ENCODE measurements at regions not wholly inside any gene's neighbourhood (a gene's known extent, or its start where the extent isn't known, plus 50 kb on each side); places are given as distances from the start of the nearest gene placed in this dataset.
"Not testable (repeated sequence)": the region's sequence is repeated elsewhere in the genome, so short reads cannot be mapped to it uniquely, and the experiment has no call there.

DNA sequence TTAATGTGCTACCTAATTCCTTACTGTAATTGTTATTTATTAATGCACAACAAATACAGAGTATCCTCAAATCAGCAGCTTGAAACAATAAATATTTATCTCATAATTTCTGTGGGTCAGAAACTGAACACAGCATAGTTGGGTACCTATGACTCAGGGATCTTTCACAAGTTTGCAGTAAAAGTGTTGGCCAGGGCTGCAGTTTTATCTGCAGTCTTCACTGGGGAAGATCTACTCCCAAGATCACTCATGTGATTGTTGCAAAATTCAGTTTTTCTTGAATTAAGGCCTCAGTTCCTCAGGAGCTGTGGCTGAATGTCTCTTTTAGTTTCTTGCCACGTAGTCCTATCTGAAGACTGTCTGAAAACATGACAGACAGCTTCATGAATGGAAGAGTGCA, 237.8 kb downstream of the ZWINT start:
- DNase-seq (ENCODE audit: insufficient read length, low spot score): no peak

DNA sequence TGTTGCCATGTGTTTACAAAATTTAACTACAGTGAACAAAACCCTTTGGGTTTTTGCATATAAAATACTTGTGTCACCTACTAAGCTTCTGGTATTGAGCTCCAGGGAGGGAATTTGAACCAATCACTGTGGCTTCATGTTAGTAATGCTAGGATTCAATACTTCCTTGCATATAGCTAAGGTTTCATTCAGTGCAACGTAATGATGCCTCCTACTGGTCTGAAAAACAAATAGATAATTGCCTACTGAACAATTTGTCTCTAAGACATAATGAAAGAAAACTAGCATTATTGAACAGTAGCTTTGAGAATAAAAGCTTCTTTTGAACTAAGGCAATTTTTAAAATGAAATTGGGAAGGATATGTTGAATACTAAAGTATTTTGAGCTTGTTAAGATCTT, 244.4 kb downstream of the ZWINT start:
- DNase-seq (ENCODE audit: insufficient read length, low spot score): no peak
- peak; percentile 28 for FAIRE-seq
- TF ChIP-seq POLR2AphosphoS5 (IDR thresholded peaks at IDR 0.05; ENCODE audit: low read depth, low read length) (no peak), POU2F2 (IDR thresholded peaks at IDR 0.05; ENCODE audit: low read depth, low read length) (no peak), POLR2A (IDR thresholded peaks at IDR 0.05; ENCODE audit: low read depth, low read length) (no peak), SPI1 (IDR thresholded peaks at IDR 0.05; ENCODE audit: low read depth, low read length) (no peak), TAF1 (IDR thresholded peaks at IDR 0.05; ENCODE audit: low read depth, low read length) (no peak), PAX5 (IDR thresholded peaks at IDR 0.05; ENCODE audit: insufficient read depth, low read length, severe bottlenecking) (no peak)

More for the DNA sequence above, 237.8 kb downstream of the ZWINT start:
- FAIRE-seq: no peak
- TF ChIP-seq PAX5 (IDR thresholded peaks at IDR 0.05; ENCODE audit: insufficient read depth, low read length, severe bottlenecking) (no peak), POLR2AphosphoS5 (IDR thresholded peaks at IDR 0.05; ENCODE audit: low read depth, low read length) (no peak), POLR2A (IDR thresholded peaks at IDR 0.05; ENCODE audit: low read depth, low read length) (no peak), SPI1 (IDR thresholded peaks at IDR 0.05; ENCODE audit: low read depth, low read length) (no peak), TAF1 (IDR thresholded peaks at IDR 0.05; ENCODE audit: low read depth, low read length) (no peak), POU2F2 (IDR thresholded peaks at IDR 0.05; ENCODE audit: low read depth, low read length) (no peak)

DNA sequence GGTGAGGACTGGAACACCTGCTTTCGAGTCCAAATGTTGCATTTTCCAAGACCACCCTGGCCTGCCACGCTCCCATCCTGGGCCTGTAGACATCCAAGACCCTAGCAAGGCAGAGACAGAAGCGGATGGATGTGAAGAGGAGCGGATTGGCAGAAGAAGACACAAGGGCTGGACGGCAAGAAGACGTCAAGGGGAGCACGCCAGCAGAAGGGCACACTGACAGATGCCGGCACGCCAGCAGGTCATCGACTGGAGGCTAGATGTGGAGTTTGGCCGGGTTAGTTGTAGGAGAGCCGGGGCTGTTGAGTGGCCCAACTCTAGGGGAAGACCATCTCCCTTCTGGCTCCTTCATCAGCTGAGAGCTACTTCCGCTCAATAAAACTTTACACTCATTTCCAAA, 251.6 kb downstream of the ZWINT start:
- no peak for TF ChIP-seq POU2F2 (IDR thresholded peaks at IDR 0.05; ENCODE audit: low read depth, low read length)
- no peak for TF ChIP-seq POLR2AphosphoS5 (IDR thresholded peaks at IDR 0.05; ENCODE audit: low read depth, low read length)
- TF ChIP-seq POLR2A (IDR thresholded peaks at IDR 0.05; ENCODE audit: low read depth, low read length): no peak
- no peak for TF ChIP-seq PAX5 (IDR thresholded peaks at IDR 0.05; ENCODE audit: insufficient read depth, low read length, severe bottlenecking)
- TF ChIP-seq TAF1 (IDR thresholded peaks at IDR 0.05; ENCODE audit: low read depth, low read length): no peak
- TF ChIP-seq SPI1 (IDR thresholded peaks at IDR 0.05; ENCODE audit: low read depth, low read length): no peak
- FAIRE-seq (no peak), DNase-seq (ENCODE audit: insufficient read length, low spot score) (no peak)

DNA sequence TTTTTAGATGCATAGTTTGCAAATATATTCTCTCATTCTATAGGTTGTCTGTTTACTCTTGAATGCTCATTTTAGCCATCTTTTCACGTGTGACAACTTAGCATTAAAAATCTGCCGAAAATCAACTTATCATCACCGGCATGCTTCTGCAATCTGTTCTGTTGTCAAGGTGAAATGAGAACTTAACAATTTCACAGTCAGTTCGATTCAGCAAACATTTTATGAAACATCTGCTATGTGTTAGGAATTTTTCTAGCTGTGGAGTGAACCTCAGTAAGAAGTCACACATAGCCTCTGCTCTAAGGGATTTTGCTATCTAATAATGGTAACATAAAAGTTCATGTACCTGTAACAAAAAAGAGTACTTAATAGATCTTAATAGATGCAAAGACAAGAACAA, 256.1 kb downstream of the ZWINT start:
- TF ChIP-seq POLR2A (IDR thresholded peaks at IDR 0.05; ENCODE audit: low read depth, low read length) (no peak), TAF1 (IDR thresholded peaks at IDR 0.05; ENCODE audit: low read depth, low read length) (no peak), PAX5 (IDR thresholded peaks at IDR 0.05; ENCODE audit: insufficient read depth, low read length, severe bottlenecking) (no peak), POU2F2 (IDR thresholded peaks at IDR 0.05; ENCODE audit: low read depth, low read length) (no peak), SPI1 (IDR thresholded peaks at IDR 0.05; ENCODE audit: low read depth, low read length) (no peak), POLR2AphosphoS5 (IDR thresholded peaks at IDR 0.05; ENCODE audit: low read depth, low read length) (no peak)
- DNase-seq (ENCODE audit: insufficient read length, low spot score) (no peak), FAIRE-seq (no peak)

DNA sequence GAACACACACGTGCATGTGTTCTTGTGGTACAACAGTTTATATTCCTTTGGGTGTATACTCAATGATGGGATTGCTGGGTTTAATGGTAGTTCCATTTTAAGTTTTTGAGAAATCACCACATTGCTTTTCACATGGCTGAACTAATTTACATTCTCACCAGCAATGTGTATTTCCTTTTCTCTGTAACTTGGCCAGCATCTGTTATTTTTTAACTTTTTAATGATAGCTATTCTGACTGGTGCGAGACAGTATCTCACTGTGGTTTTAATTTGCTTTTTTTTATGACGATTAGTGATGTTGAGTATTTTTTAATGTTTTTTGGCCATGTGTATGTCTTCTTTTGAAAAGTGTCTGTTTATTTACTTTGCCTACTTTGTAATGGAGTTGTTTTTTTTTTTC, 256.6 kb downstream of the ZWINT start:
- FAIRE-seq: no peak

DNA sequence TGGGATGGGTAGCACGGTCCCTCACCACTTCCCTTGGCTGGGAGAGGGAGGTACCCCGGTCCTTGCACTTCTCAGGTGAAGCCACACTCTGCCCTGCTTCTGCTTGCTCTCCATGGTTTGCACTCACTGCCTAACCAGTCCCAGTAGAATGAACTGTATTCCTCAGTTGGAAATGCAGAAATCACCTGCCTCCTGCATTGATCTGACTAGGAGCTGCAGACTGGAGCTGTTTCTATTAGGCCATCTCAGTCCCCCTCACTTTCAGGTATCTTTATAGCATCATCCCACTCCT, 264.9 kb downstream of the ZWINT start:
- TF ChIP-seq TAF1 (IDR thresholded peaks at IDR 0.05; ENCODE audit: low read depth, low read length): no peak
- no peak for TF ChIP-seq PAX5 (IDR thresholded peaks at IDR 0.05; ENCODE audit: insufficient read depth, low read length, severe bottlenecking)
- no peak for TF ChIP-seq POU2F2 (IDR thresholded peaks at IDR 0.05; ENCODE audit: low read depth, low read length)
- no peak for TF ChIP-seq POLR2A (IDR thresholded peaks at IDR 0.05; ENCODE audit: low read depth, low read length)
- no peak for TF ChIP-seq POLR2AphosphoS5 (IDR thresholded peaks at IDR 0.05; ENCODE audit: low read depth, low read length)
- TF ChIP-seq SPI1 (IDR thresholded peaks at IDR 0.05; ENCODE audit: low read depth, low read length): no peak
- no peak for DNase-seq (ENCODE audit: insufficient read length, low spot score)
- FAIRE-seq: no peak

More for the DNA sequence above, 256.6 kb downstream of the ZWINT start:
- TF ChIP-seq POU2F2 (IDR thresholded peaks at IDR 0.05; ENCODE audit: low read depth, low read length) (no peak), POLR2A (IDR thresholded peaks at IDR 0.05; ENCODE audit: low read depth, low read length) (no peak), PAX5 (IDR thresholded peaks at IDR 0.05; ENCODE audit: insufficient read depth, low read length, severe bottlenecking) (no peak), SPI1 (IDR thresholded peaks at IDR 0.05; ENCODE audit: low read depth, low read length) (no peak), POLR2AphosphoS5 (IDR thresholded peaks at IDR 0.05; ENCODE audit: low read depth, low read length) (no peak), TAF1 (IDR thresholded peaks at IDR 0.05; ENCODE audit: low read depth, low read length) (no peak)
- no peak for DNase-seq (ENCODE audit: insufficient read length, low spot score)

GRCh38 chr10:56095506-56096225, 265.4 kb downstream of the ZWINT start:
- DNase-seq (ENCODE audit: insufficient read length, low spot score): no peak
- TF ChIP-seq TAF1 (IDR thresholded peaks at IDR 0.05; ENCODE audit: low read depth, low read length) (no peak), POLR2A (IDR thresholded peaks at IDR 0.05; ENCODE audit: low read depth, low read length) (no peak), SPI1 (IDR thresholded peaks at IDR 0.05; ENCODE audit: low read depth, low read length) (no peak), PAX5 (IDR thresholded peaks at IDR 0.05; ENCODE audit: insufficient read depth, low read length, severe bottlenecking) (no peak), POU2F2 (IDR thresholded peaks at IDR 0.05; ENCODE audit: low read depth, low read length) (no peak), POLR2AphosphoS5 (IDR thresholded peaks at IDR 0.05; ENCODE audit: low read depth, low read length) (no peak)
- no peak for FAIRE-seq

DNA sequence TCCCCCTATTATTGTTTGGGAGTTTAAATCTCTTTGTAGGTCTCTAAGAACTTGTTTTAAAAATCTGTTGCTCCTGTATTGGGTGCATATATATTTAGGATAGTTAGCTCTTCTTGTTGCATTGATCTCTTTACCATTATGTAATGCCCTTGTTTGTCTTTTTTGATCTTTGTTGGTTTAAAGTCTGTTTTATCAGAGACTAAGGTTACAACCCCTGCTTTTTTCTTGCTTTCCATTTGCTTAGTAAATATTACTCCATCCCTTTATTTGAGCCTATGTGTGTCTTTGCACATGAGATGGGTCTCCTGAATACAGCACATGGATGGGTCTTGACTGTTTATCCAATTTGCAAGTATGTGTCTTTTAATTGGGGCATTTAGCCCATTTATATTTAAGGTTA, 267.4 kb downstream of the ZWINT start:
- not testable (repeated sequence) for DNase-seq (ENCODE audit: insufficient read length, low spot score); FAIRE-seq

DNA sequence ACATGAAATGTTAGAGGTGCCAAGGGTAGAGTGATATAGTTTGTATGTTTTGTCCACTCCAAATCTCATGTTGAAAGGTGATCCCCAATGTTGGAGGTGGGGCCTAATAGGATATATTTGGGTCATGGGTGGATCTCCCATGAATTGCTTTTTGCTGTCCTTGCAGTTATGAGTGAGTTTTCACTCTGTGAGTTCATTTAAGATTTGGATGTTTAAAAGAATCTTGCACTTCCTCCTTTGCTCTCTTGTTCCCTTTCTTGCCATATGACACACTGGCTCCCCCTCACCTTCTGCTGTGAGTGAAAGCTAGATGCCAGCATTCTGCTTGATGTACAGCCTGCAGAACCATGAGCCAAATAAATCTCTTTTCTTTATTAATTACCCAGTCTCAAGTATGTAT, 269.2 kb downstream of the ZWINT start:
- no peak for DNase-seq (ENCODE audit: insufficient read length, low spot score)
- FAIRE-seq: no peak
- TF ChIP-seq PAX5 (IDR thresholded peaks at IDR 0.05; ENCODE audit: insufficient read depth, low read length, severe bottlenecking) (no peak), SPI1 (IDR thresholded peaks at IDR 0.05; ENCODE audit: low read depth, low read length) (no peak), POLR2A (IDR thresholded peaks at IDR 0.05; ENCODE audit: low read depth, low read length) (no peak), POLR2AphosphoS5 (IDR thresholded peaks at IDR 0.05; ENCODE audit: low read depth, low read length) (no peak), TAF1 (IDR thresholded peaks at IDR 0.05; ENCODE audit: low read depth, low read length) (no peak), POU2F2 (IDR thresholded peaks at IDR 0.05; ENCODE audit: low read depth, low read length) (no peak)

DNA sequence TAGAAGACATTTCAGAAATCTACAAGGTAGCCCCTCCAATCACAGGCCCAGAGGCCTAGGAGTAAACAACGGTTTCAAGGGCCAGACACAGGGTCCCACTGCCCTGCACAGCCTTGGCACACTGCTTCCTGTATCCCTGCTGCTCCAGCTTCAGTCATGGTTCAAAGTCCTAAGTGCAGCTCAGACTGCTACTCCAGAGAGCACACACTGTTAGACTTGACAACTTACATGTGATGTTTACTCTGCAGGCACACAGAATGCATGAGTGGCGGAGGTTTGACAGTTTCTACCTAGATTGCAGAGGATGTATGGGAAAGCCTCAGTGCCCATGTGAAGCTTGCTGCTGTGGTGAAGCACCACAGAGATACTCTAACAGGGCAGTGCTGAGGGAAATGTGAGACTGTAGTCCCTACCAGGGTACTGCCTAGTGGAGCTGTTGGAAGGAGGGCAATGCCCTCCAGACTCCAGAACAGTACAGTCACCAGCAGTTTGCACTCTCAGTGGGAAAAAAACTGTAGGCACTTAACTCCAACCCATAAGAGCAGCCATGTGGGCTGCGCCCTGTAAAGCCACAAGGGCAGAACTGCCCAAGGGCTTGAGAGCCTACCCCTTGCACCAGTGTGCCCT, 270.0 kb downstream of the ZWINT start:
- DNase-seq (ENCODE audit: insufficient read length, low spot score): no peak
- TF ChIP-seq PAX5 (IDR thresholded peaks at IDR 0.05; ENCODE audit: insufficient read depth, low read length, severe bottlenecking) (no peak), TAF1 (IDR thresholded peaks at IDR 0.05; ENCODE audit: low read depth, low read length) (no peak), POU2F2 (IDR thresholded peaks at IDR 0.05; ENCODE audit: low read depth, low read length) (no peak), SPI1 (IDR thresholded peaks at IDR 0.05; ENCODE audit: low read depth, low read length) (no peak), POLR2A (IDR thresholded peaks at IDR 0.05; ENCODE audit: low read depth, low read length) (no peak), POLR2AphosphoS5 (IDR thresholded peaks at IDR 0.05; ENCODE audit: low read depth, low read length) (no peak)
- FAIRE-seq: no peak
